HG03432 (cell line): ENCODE measurements at regions not wholly inside any gene's neighbourhood (a gene's known extent, or its start where the extent isn't known, plus 50 kb on each side); places are given as distances from the start of the nearest gene placed in this dataset.
"Not testable (repeated sequence)": the region's sequence is repeated elsewhere in the genome, so short reads cannot be mapped to it uniquely, and the experiment has no call there.

Experiments
- ATAC-seq: cut with Tn5 transposase; IDR thresholded peaks from one replicate; pipeline ENCODE4 v1.9.1; 2021; ENCODE audit warnings: mild to moderate bottlenecking, moderate library complexity; ENCODE audit not compliant: unreplicated experiment

DNA sequence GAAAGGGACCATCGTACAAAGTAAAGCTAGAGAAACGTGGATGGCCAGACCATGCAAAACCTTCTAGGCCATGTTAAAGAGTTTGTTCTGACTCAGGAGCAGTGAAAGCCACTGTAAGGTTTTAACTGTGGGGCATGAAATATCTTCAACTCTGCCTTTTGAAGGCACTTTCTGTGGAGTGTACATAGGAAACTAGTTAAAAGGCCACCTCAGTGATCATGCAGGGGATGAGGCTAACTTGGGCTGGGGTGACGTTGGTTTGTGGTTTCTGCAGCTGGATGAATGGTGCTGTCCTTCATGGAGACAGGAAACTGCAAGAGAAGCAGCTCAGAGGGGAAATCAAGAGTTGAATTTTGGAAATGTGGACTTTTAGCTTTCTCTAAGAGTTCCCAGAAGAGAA, 190.7 kb downstream of the CDCA7 start:
- no peak for ATAC-seq

GRCh38 chr2:173547499-173547898, 192.8 kb downstream of the CDCA7 start:
- no peak for ATAC-seq

DNA sequence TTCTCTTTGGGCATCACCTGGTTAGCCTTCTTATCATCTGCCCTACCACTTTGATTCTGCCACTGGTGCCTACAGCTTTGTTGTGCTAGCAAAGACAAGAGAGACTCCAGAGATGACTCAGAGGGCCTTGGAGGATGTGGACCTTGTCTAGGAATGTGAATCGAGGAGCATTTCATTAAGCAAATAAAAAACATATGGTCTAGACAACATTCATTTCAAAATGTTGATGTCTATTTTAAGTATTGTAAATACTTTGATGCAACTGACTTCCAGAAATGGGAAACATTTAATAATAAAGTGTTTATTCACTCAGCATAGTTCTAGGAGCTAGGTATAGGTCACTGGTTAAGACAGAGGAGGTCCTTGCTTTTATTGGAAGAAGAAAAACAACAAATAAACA, 195.5 kb downstream of the CDCA7 start:
- no peak for ATAC-seq

GRCh38 chr2:173552531-173552930, 197.9 kb downstream of the CDCA7 start:
- no peak for ATAC-seq

- ATAC-seq = no peak
Observed at GRCh38 chr2:173553593-173553992, 198.9 kb downstream of the CDCA7 start.

GRCh38 chr2:173555833-173556232, 201.2 kb downstream of the CDCA7 start:
- ATAC-seq = no peak

DNA sequence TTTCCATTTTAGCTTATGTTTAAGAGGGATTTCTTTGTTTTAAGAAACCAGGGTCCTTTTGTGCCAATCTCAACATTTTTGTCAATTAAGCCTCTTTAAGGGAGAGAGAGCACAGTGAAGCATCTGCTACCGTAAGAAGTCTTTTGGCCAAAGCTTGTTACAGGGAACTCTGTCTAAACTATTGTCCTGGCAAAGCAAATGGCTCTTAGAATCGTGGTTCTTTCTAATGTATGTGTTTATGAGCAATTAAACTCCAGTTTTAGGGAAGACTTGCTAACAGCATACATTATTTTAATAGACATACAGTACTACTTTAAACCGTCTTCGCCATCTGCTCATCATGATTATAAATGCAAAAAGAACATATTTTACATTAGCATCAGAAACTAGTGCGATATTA, 202.1 kb downstream of the CDCA7 start:
- no peak for ATAC-seq

GRCh38 chr2:173557497-173557896, 202.8 kb downstream of the CDCA7 start:
- no peak for ATAC-seq

DNA sequence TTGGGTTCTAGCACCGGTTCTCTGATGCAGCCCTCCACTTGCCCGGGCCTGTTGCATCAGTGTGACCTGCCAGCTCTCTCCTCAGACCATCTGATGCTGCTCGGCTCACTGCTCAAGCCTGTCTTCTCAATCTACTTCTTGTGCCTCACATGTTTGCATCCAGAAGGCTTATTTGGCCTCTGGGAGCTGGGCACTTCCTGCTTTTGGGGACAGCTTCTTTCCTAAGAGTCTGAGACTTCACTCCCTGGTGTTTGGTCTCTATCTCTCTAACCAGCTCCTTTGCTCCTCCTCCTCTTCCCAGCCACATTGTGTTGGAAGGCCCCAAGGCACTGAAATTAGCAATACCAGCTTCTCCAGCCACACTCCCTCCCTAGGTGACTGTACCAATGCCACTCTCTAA, 212.8 kb downstream of the CDCA7 start:
- no peak for ATAC-seq

GRCh38 chr2:173568054-173568453, 213.4 kb downstream of the CDCA7 start:
- no peak for ATAC-seq

GRCh38 chr2:173571021-173571821, 216.5 kb downstream of the CDCA7 start:
- ATAC-seq = no peak

- no peak for ATAC-seq
Observed at GRCh38 chr2:173571887-173572680, 217.4 kb downstream of the CDCA7 start.

DNA sequence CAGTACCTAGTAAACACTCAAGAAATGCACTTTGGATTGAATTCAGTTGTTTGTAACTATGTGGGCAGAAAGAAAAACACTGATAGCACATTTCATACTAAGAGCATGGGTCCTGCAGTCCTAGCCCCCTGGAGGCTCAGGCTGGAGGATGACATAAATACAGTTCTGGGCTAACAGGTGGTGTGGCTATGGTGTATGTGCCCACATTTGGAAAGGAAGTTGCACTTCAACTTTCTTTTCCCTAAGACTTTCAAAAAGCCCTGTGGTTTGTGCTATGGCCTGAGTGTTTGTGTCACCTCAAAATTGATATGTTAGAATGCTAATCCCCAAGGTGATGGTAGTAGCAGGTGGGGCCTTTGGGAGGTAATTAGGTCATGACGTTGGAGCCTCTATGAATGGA, 218.2 kb downstream of the CDCA7 start:
- ATAC-seq = no peak

DNA sequence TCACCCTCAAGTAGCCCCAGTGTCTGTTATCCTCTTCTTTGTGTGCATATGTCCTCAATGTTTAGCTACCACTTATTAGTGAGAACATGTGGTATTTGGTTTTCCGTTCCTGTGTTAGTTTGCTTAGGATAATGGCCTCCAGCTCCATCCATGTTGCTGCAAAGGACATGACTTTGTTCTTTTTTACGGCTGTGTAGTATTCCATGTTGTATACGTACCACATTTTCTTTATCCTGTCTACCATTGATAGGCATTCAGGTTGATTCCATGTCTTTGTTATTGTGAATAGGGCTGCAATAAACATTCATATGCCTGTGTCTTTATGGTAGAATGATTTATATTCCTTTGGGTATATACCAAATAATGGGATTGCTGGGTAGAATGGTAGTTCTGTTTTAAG, 219.1 kb downstream of the CDCA7 start:
- ATAC-seq = not testable (repeated sequence)

DNA sequence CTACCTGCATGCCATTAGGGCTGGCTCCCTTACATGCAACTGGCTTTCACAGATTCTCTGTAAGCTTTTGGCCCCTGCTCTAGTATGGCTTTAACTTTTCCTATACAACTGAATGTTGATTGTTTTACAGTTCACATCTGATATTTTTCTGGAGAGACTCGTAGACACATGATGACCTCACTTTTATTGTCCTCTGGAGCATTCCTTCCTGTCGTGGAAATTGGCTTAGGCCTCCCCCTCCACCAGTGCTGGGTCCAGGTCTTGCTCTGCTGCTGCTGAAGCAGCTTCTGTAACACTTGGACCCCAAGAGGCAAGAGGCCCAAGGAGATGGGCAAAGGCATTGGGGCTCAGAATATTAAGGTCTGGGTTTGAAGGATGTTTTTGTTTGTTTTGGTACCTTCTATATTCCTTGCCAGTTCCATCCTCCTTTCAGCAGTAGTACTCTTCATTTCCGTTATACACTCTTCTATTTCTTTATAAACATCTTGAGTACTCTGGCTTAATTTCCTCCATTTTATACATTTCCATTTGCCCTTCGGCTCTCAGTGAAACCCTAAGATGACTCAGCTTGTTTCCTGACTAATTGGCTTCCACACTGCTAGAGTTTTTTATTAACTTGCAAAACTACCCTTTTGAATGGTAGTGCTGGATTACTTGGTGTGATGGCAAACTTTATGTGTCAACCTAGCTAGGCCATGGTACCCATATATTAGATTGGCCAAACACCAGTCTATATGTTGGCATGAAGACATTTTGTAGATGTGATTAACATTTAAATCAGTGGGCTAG, 219.8 kb downstream of the CDCA7 start:
- ATAC-seq = no peak

DNA sequence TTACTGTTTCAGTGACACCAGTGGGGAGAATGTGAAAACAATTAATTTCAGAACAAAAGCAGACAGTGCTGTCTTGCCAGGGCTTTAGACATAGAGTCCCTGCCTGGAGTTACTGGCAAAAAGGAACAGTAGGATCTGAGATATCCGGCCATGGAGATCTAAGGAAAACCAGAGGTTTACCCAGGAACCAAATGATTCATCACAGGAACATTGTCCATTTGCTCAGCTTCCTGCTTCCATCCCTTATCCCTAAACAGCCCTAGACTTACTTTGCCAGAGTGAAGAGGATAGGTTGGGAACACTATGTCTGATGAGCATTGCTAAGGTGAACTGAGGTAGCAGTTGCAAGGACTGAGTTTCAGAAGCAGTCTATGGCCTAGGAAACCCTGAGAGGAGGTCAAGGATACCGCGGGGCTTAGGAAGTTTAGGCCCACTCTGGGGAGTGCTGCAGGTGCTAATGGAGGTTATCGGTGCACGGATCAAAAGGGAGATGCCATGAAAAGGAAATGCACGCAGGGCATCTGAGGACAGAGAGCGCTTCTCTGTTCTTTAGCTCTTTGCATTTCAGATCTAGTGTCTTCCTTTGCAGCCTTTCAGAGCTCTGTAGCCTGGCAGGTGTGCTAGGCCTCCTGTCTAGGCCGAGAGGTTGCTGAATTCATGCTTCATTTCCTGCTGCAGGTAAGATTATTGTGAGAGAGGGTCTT, 223.9 kb downstream of the CDCA7 start:
- no peak for ATAC-seq

DNA sequence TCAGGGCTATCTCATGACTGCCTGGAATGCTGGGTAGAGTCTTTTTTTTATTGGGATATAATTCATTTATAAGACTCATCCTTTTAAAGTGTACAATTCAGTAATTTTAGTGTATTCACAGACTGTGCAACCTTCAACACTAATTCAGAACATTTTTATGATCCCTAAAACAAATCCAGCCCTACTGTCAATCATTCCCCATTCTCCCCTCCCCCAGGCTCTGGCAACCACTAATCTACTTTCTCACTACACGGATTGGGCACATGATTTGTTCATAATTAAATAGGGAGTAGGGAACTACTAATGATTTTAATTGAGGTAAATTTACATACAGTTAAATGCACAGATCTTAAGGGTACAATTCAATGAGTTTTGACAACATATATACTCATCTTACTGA, 225.7 kb downstream of the CDCA7 start:
- no peak for ATAC-seq

- no peak for ATAC-seq
Observed at GRCh38 chr2:173580956-173581355, 226.3 kb downstream of the CDCA7 start.

DNA sequence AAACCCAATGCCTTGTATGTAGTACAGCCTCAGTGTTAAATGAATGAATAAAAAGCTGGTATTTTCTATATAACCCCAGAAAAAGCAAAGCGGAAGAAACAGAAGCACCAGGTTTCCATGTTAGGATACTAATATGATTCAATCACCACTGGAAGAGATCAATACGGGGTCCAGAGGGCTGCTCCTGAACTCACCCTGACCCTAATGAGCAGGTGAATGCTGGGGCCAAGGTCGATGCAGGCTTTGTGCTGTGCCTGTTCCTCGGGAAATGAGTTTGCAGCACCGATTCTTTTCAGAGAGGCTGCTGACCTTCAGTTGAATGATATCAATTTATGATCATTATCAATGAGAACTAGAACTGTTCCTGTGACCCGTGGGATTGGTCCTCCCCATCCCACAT, 228.5 kb downstream of the CDCA7 start:
- ATAC-seq = no peak

GRCh38 chr2:173584000-173584399, 229.3 kb downstream of the CDCA7 start:
- no peak for ATAC-seq
